Right cardiac atrium (tissue), 5 donors: ENCODE measurements at regions not wholly inside any gene's neighbourhood (a gene's known extent, or its start where the extent isn't known, plus 50 kb on each side); places are given as distances from the start of the nearest gene placed in this dataset.
"Not testable (repeated sequence)": the region's sequence is repeated elsewhere in the genome, so short reads cannot be mapped to it uniquely, and the experiment has no call there.

Source experiments
- ATAC-seq, 2 donors: fragments of 200-7000 bp; cut with Tn5 transposase; one replicate each; pipeline versions ENCODE4 v1.8.0 to v1.9.1; 2020; ENCODE audit warnings: moderate library complexity in 2 of 2, mild to moderate bottlenecking in 1 of 2
- DNase-seq, 3 donors: peaks; one replicate each; pipeline ENCODE4 v3.0.0-alpha.2; 2020
- H3K27ac ChIP-seq: one replicate; pipeline ENCODE4 v1.5.1; 2013; ENCODE audit warnings: mild to moderate bottlenecking, low read length, control low read depth, moderate library complexity
- H3K27me3 ChIP-seq: one replicate; pipeline ENCODE4 v1.6.1; 2013; ENCODE audit not compliant: control insufficient read depth, insufficient read depth
- H3K4me1 ChIP-seq: one replicate; pipeline ENCODE4 v1.6.1; 2013; ENCODE audit warnings: low read length; ENCODE audit not compliant: control insufficient read depth, insufficient read depth
- H3K4me3 ChIP-seq: one replicate; pipeline ENCODE4 v1.5.1; 2013; ENCODE audit warnings: low read length, control low read depth
- H3K9me3 ChIP-seq: one replicate; pipeline ENCODE4 v1.6.1; 2013; ENCODE audit warnings: low read length; ENCODE audit not compliant: control insufficient read depth
- WGBS: extraction: QIAGEN DNeasy Blood & Tissue Kit; methylation state at CpG from one replicate; pipeline ENCODE4 v1.1.7; 2013; 5-methylcytosine and 5-hydroxymethylcytosine counted together
- intact Hi-C, 4 donors: fragments of 100-400 bp; cut with DNase I; formaldehyde crosslinking; loops; one replicate each; pipeline versions ENCODE4 v1.11.0 to v1.14.0; 2022 to 2023
- donor health status: healthy with polysubstance abuse.
- donor health status: DM: no; HTN: yes; CAD: no.
- donor health status: DM: no; HTN: no; CAD: no.
- donor health status: DM: no; HTN: yes; CAD: no; lungs with severe emphysema.
- donor health status: DM: yes; HTN: yes; CAD: no.

GRCh38 chr3:98702166-98702565 is 61.0 kb upstream of the ST3GAL6 start:
- WGBS = 87% methylated on average over 4 of the region's 4 CpGs
- H3K9me3 ChIP-seq = no peaks in the 10 kb centered on the region
- ATAC-seq (no peak), DNase-seq (no peak)
- no peaks in the 10 kb centered on the region for H3K4me1 ChIP-seq
- H3K4me3 ChIP-seq = no peak overlapping the region
- intact Hi-C loops = no loop called here
- no peaks in the 10 kb centered on the region for H3K27me3 ChIP-seq
- no peak overlapping the region for H3K27ac ChIP-seq

GRCh38 chr3:98705212-98705611 is 57.9 kb upstream of the ST3GAL6 start:
- DNase-seq (no peak), ATAC-seq (no peak)
- no peak overlapping the region for H3K4me3 ChIP-seq
- no peaks in the 10 kb centered on the region for H3K27me3 ChIP-seq
- H3K27ac ChIP-seq = no peak overlapping the region
- WGBS = 90% methylated on average over 1 of the region's 1 CpG
- H3K9me3 ChIP-seq = no peaks in the 10 kb centered on the region
- H3K4me1 ChIP-seq = no peaks in the 10 kb centered on the region
- intact Hi-C loops = no loop called here

- 19% methylated on average over 1 of the region's 1 CpG for WGBS
These were observed 57.4 kb upstream of the ST3GAL6 start for GRCh38 chr3:98705694-98706093.

GRCh38 chr3:98708681-98709080 is 54.5 kb upstream of the ST3GAL6 start:
- intact Hi-C loops, H3K4me1 ChIP-seq, ATAC-seq, DNase-seq, H3K27me3 ChIP-seq, H3K4me3 ChIP-seq, H3K9me3 ChIP-seq, H3K27ac ChIP-seq: not testable (repeated sequence)
- WGBS = 42% methylated on average over 6 of the region's 6 CpGs

More at GRCh38 chr3:98705694-98706093, 57.4 kb upstream of the ST3GAL6 start:
- ATAC-seq (no peak), DNase-seq (no peak)
- H3K27ac ChIP-seq = no peak overlapping the region
- H3K9me3 ChIP-seq = no peaks in the 10 kb centered on the region
- no peak overlapping the region for H3K4me3 ChIP-seq
- no peaks in the 10 kb centered on the region for H3K27me3 ChIP-seq
- intact Hi-C loops = no loop called here
- H3K4me1 ChIP-seq = no peaks in the 10 kb centered on the region

- no peak overlapping the region for H3K27ac ChIP-seq
- no peaks in the 10 kb centered on the region for H3K9me3 ChIP-seq
- H3K27me3 ChIP-seq = no peaks in the 10 kb centered on the region
- no peak overlapping the region for H3K4me3 ChIP-seq
- DNase-seq = no peak
- intact Hi-C loops = no loop called here
- 71% methylated on average over 1 of the region's 1 CpG for WGBS
- ATAC-seq = no peak
- H3K4me1 ChIP-seq = no peaks in the 10 kb centered on the region
These were observed 53.7 kb upstream of the ST3GAL6 start for GRCh38 chr3:98709441-98709840.

- ATAC-seq = peak; percentile 54 to 57
- H3K27ac ChIP-seq = no peak overlapping the region
These were observed 53.0 kb upstream of the ST3GAL6 start for GRCh38 chr3:98710067-98710659.

GRCh38 chr3:98711426-98711825 is 51.7 kb upstream of the ST3GAL6 start:
- no peak for DNase-seq
- ATAC-seq = no peak
- Histone ChIP-seq H3K27ac (no peak overlapping the region), H3K27me3 (no peaks in the 10 kb centered on the region), H3K9me3 (no peaks in the 10 kb centered on the region), H3K4me1 (no peaks in the 10 kb centered on the region), H3K4me3 (no peak overlapping the region)
- intact Hi-C loops = no loop called here
- 78% methylated on average over 2 of the region's 2 CpGs for WGBS

More at GRCh38 chr3:98710067-98710659, 53.0 kb upstream of the ST3GAL6 start:
- Histone ChIP-seq H3K4me1 (no peaks in the 10 kb centered on the region), H3K27me3 (no peaks in the 10 kb centered on the region), H3K4me3 (no peak overlapping the region), H3K9me3 (no peaks in the 10 kb centered on the region)
- intact Hi-C loops = no loop called here
- WGBS = 36% methylated on average over 3 of the region's 3 CpGs
- DNase-seq = no peak

GRCh38 chr3:98712726-98713125 is 50.4 kb upstream of the ST3GAL6 start:
- Histone ChIP-seq H3K27me3 (no peaks in the 10 kb centered on the region), H3K27ac (no peak overlapping the region), H3K4me3 (no peak overlapping the region), H3K9me3 (no peaks in the 10 kb centered on the region), H3K4me1 (no peaks in the 10 kb centered on the region)
- intact Hi-C loops = no loop called here
- no peak for ATAC-seq
- DNase-seq = no peak
- 97% methylated on average over 6 of the region's 6 CpGs for WGBS

GRCh38 chr3:98713332-98713731 is 49.8 kb upstream of the ST3GAL6 start:
- H3K9me3 ChIP-seq, ATAC-seq, H3K27ac ChIP-seq, H3K4me3 ChIP-seq, H3K27me3 ChIP-seq, H3K4me1 ChIP-seq, DNase-seq, intact Hi-C loops: not testable (repeated sequence)
- 94% methylated on average over 5 of the region's 5 CpGs for WGBS
